ENCODE measurements at regions not wholly inside any gene's neighbourhood (a gene's known extent, or its start where the extent isn't known, plus 50 kb on each side); places are given as distances from the start of the nearest gene placed in this dataset.
"Not testable (repeated sequence)": the region's sequence is repeated elsewhere in the genome, so short reads cannot be mapped to it uniquely, and the experiment has no call there.

- ATAC-seq: no peak
- intact Hi-C loops (cut with DNase I, micrococcal nuclease): no loop called here
- DNase-seq: no peak
These were observed 183.1 kb downstream of the UACA start for GRCh38 chr15:70580286-70580685.

- ATAC-seq: no peak
- intact Hi-C loops (cut with DNase I, micrococcal nuclease): no loop called here
These were observed 183.6 kb downstream of the UACA start for GRCh38 chr15:70579766-70580165.

GRCh38 chr15:70578196-70578595, 185.2 kb downstream of the UACA start:
- no peak for ATAC-seq
- DNase-seq: no peak
- intact Hi-C loops (cut with DNase I, micrococcal nuclease): no loop called here

More at GRCh38 chr15:70579766-70580165, 183.6 kb downstream of the UACA start:
- DNase-seq: no peak

GRCh38 chr15:70576696-70577095, 186.7 kb downstream of the UACA start:
- ATAC-seq (no peak), DNase-seq (no peak)
- intact Hi-C loops (cut with DNase I, micrococcal nuclease): no loop called here

- no peak for DNase-seq
- intact Hi-C loops (cut with DNase I, micrococcal nuclease): no loop called here
- no peak for ATAC-seq
These were observed 187.1 kb downstream of the UACA start for GRCh38 chr15:70576276-70576675.

- intact Hi-C loops (cut with DNase I, micrococcal nuclease): no loop called here
- ATAC-seq (no peak), DNase-seq (peak in 1 of 2 donors; percentile 4)
These were observed 187.8 kb downstream of the UACA start for GRCh38 chr15:70575231-70576226.

GRCh38 chr15:70574325-70574724, 189.0 kb downstream of the UACA start:
- peak in 1 of 2 donors; percentile 1 for DNase-seq
- ATAC-seq; intact Hi-C loops (cut with DNase I, micrococcal nuclease): not testable (repeated sequence)

GRCh38 chr15:70573121-70573850, 190.1 kb downstream of the UACA start:
- ATAC-seq: no peak
- no peak for DNase-seq
- intact Hi-C loops (cut with DNase I, micrococcal nuclease): no loop called here

- intact Hi-C loops (cut with DNase I, micrococcal nuclease): no loop called here
- DNase-seq (no peak), ATAC-seq (no peak)
These were observed 193.6 kb downstream of the UACA start for GRCh38 chr15:70569714-70570231.

- no peak for DNase-seq
- peak; percentile 44 for ATAC-seq
- intact Hi-C loops (cut with DNase I, micrococcal nuclease): no loop called here
These were observed 194.2 kb downstream of the UACA start for GRCh38 chr15:70569091-70569713.

- intact Hi-C loops (cut with DNase I, micrococcal nuclease): no loop called here
- ATAC-seq: no peak
- DNase-seq: no peak
These were observed 196.4 kb downstream of the UACA start for GRCh38 chr15:70566989-70567388.

- intact Hi-C loops (cut with DNase I, micrococcal nuclease): no loop called here
- no peak for DNase-seq
- no peak for ATAC-seq
These were observed 197.1 kb downstream of the UACA start for GRCh38 chr15:70566047-70566835.

GRCh38 chr15:70563561-70564095, 199.7 kb downstream of the UACA start:
- no peak for ATAC-seq
- intact Hi-C loops (cut with DNase I, micrococcal nuclease): no loop called here
- DNase-seq: peak in 1 of 2 donors; percentile 14

GRCh38 chr15:70562906-70563305, 200.5 kb downstream of the UACA start:
- ATAC-seq: no peak
- DNase-seq: no peak
- intact Hi-C loops (cut with DNase I, micrococcal nuclease): no loop called here

GRCh38 chr15:70561885-70562284, 201.5 kb downstream of the UACA start:
- ATAC-seq: no peak
- DNase-seq: no peak
- intact Hi-C loops (cut with DNase I, micrococcal nuclease): no loop called here

GRCh38 chr15:70560617-70561328, 202.6 kb downstream of the UACA start:
- intact Hi-C loops (cut with DNase I, micrococcal nuclease): no loop called here
- peak in 1 of 2 donors; percentile 8 for DNase-seq
- ATAC-seq: no peak

All from left colon (tissue), 2 donors.